ENCODE measurements at regions not wholly inside any gene's neighbourhood (a gene's known extent, or its start where the extent isn't known, plus 50 kb on each side); places are given as distances from the start of the nearest gene placed in this dataset.

DNA sequence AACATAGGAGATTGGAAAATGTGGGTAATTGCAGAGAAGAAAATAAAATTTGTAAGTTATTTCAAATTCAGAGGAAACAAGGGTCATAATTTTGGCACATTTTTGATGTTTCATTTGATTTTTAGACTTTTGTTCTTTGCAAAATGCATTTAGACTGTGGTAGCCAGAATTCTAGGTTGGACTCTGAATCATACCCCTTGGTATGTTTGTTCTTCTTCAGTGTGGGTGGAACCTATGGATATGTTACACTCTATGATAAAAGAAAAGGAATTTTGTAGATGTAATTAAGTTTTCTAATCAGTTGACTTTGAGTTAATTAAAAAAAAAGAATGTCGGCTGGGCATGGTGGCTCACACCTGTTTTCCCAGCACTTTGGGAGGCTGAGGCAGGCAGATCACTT lies 827.0 kb downstream of the AACS start (continued):
- TF ChIP-seq, protein P1, sequence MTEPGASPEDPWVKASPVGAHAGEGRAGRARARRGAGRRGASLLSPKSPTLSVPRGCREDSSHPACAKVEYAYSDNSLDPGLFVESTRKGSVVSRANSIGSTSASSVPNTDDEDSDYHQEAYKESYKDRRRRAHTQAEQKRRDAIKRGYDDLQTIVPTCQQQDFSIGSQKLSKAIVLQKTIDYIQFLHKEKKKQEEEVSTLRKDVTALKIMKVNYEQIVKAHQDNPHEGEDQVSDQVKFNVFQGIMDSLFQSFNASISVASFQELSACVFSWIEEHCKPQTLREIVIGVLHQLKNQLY (CRISPR knock-in tag; IDR thresholded peaks at IDR 0.05), result no peak
- no peak for TF ChIP-seq CDX4 (CRISPR knock-in tag; IDR thresholded peaks at IDR 0.05; ENCODE audit: borderline replicate concordance)
- TF ChIP-seq, protein P2, sequence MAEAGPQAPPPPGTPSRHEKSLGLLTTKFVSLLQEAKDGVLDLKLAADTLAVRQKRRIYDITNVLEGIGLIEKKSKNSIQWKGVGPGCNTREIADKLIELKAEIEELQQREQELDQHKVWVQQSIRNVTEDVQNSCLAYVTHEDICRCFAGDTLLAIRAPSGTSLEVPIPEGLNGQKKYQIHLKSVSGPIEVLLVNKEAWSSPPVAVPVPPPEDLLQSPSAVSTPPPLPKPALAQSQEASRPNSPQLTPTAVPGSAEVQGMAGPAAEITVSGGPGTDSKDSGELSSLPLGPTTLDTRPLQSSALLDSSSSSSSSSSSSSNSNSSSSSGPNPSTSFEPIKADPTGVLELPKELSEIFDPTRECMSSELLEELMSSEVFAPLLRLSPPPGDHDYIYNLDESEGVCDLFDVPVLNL (CRISPR knock-in tag; IDR thresholded peaks at IDR 0.05; ENCODE audit: borderline replicate concordance, low read depth), result no peak
- TF ChIP-seq ATF1 (CRISPR knock-in tag; IDR thresholded peaks at IDR 0.05), result no peak
- TF ChIP-seq GABPB1 (CRISPR knock-in tag; IDR thresholded peaks at IDR 0.05), result no peak
- TF ChIP-seq FOXK1 (CRISPR knock-in tag; IDR thresholded peaks at IDR 0.05), result no peak

DNA sequence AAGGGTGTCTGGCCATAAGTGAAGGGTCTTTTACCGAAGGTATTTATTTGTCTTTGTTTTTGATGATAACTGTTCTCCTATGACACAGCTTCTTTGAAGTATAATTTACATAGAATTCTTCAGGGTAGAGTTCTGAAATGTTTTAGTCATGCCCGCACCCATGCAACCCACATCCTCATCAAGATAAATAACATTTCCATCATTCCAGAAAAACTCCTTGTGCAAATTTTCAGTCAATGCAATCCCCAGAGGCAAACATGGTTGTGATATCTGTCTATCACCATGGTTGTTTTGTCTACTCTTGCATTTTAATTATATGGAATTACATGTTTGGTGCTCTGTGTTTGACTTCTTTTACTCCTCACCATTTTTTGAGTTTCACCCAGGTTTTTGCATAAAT lies 837.8 kb downstream of the AACS start:
- Mint-ChIP-seq H3K27me3 (ENCODE audit: low read depth) (peaks cover 8% of the 10 kb centered on the region; the same call in 1 of the 2 replicates), H3K4me3 (no peak overlapping the region), H3K9me3 (peaks cover 77% of the 10 kb centered on the region), H3K27ac (no peak overlapping the region), H3K4me1 (no peaks in the 10 kb centered on the region), H3K36me3 (peaks cover 60% of the 10 kb centered on the region)
- no peak for TF ChIP-seq STAT6 (CRISPR knock-in tag; conservative IDR thresholded peaks at IDR 0.05; ENCODE audit: low read depth)
- TF ChIP-seq CREM (CRISPR knock-in tag; IDR thresholded peaks at IDR 0.05), result no peak
- ChIA-PET CTCF (no interaction called here), POLR2A (no interaction called here)
- no peak for DNase-seq (ENCODE audit: low spot score)
- no peak for ATAC-seq

GRCh38 chr12:125907351-125907750 lies 842.1 kb downstream of the AACS start:
- POLR2A ChIA-PET, result no interaction called here
- Mint-ChIP-seq H3K27me3 (ENCODE audit: low read depth) (peaks cover 7% of the 10 kb centered on the region), H3K4me3 (no peak overlapping the region), H3K36me3 (peaks cover 73% of the 10 kb centered on the region), H3K4me1 (no peaks in the 10 kb centered on the region), H3K9me3 (peaks cover 84% of the 10 kb centered on the region), H3K27ac (no peak overlapping the region)
- TF ChIP-seq TP53 (CRISPR knock-in tag; IDR thresholded peaks at IDR 0.05) (no peak), CREB1 (CRISPR knock-in tag; IDR thresholded peaks at IDR 0.05) (no peak), ARID4B (CRISPR knock-in tag; IDR thresholded peaks at IDR 0.05; ENCODE audit: borderline replicate concordance) (no peak)
- CTCF ChIA-PET, result no interaction called here
- no peak for DNase-seq (ENCODE audit: low spot score)
- ATAC-seq, result no peak
